IPS-NIHi7 (cell line): ENCODE measurements at regions not wholly inside any gene's neighbourhood (a gene's known extent, or its start where the extent isn't known, plus 50 kb on each side); places are given as distances from the start of the nearest gene placed in this dataset.

Experiments used
- DNase-seq: peaks from one replicate; pipeline ENCODE4 v3.0.0; 2012; ENCODE audit warnings: mixed read lengths; ENCODE audit errors: extremely low spot score

DNA sequence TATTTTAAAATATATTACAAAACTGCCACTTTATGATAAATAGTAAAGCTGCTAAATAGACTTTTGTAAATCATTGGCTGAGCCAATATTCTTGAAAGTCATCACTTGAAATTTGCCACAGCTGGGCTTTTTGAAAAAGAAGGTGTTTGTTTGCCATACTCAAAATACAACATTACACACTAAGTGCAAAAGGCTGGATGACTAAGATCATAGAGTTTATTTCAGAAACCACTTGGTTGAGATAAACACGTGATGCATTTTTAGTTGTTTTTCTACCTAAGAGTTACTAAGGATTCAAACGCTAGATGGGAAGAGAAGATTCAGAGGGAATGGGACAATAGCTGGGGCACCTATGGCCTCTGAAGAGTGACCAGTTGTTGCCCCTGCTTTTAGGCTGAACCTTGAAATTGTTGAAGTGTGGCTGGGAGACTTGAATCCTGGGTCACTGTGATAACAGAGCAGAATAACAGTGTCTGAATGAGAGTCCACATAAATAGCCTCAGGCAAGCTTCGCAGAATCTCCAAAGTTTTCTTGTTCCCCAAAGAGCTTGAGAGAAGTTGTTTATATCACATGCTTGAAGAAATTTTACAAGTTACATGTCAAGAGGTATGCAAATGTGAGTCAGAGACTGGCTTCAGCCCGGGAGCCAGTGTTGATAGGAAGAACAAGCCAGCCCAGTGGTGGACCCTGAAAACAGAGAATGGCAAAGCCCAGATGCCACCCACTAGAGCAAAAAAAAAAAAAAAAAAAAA, 409.8 kb downstream of the GPD2 start:
- DNase-seq, result no peak

DNA sequence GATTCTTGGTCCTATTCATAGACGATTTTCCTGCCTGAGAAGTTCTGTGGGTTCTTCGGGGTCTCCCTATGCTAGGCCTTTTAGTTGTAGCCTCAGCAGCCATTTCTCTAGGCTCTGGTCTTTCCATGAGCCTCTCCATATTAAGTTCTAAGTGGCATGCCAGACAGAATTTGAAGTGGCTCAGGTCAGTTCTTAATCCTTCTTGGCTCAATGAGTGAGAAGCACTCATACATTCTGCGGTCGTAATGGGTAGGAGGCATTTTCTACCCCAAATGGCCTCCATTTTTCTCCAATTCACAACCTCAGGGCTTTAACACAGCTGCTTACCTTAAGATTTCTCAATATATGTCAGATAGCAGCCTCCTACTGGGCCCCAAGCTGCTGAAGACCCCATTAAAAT, 405.3 kb upstream of the GALNT5 start:
- no peak for DNase-seq

DNA sequence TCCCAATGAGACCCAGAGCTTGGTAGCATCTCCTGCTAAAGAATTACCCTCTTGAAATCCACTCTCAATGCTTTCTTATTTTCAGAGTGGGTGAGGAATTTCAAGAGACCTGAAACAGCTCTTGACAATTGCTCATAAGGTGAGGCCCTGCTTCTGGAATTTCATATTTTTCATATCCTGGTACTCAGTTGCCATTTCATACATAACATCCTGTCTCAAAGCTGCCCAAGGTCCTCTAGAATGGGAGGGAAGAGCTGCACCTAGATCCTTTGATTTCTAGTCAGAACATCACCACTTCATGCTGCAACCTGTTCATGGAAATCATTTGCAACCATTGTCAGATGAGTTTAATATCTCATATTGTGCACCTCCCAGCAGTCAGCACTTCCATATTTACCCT, 404.8 kb upstream of the GALNT5 start:
- DNase-seq, result no peak

DNA sequence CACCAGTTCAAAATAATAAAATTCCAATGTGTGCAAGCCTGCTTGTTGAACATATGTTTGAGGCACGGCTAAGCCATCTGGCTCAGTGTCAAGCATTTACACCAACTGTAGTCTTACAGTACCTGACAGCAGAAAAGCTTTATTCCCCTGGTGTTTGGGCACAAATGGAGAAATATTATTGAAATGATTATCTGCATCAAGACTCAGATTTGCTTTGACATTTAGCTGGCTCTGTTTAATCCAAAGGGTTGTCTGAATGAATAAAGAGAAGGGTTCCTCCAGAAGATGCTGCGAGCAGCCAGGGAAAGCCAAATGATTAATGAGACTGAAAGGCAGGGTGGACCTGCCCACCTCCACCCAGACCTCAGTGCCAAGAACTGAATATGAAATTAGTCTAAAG, 393.2 kb upstream of the GALNT5 start:
- no peak for DNase-seq

GRCh38 chr2:156864753-156865152, 392.8 kb upstream of the GALNT5 start:
- DNase-seq, result no peak

- DNase-seq, result no peak
Measured at GRCh38 chr2:156867201-156867600, 390.3 kb upstream of the GALNT5 start.

GRCh38 chr2:156874707-156875106, 382.8 kb upstream of the GALNT5 start:
- DNase-seq, result no peak

- DNase-seq, result no peak
Measured at GRCh38 chr2:156883804-156884203, 373.7 kb upstream of the GALNT5 start.

- no peak for DNase-seq
Measured at GRCh38 chr2:156884216-156884615, 373.3 kb upstream of the GALNT5 start.

- DNase-seq, result no peak
Measured at GRCh38 chr2:156890529-156891148, 366.9 kb upstream of the GALNT5 start.

GRCh38 chr2:156891609-156892008, 365.9 kb upstream of the GALNT5 start:
- no peak for DNase-seq

DNA sequence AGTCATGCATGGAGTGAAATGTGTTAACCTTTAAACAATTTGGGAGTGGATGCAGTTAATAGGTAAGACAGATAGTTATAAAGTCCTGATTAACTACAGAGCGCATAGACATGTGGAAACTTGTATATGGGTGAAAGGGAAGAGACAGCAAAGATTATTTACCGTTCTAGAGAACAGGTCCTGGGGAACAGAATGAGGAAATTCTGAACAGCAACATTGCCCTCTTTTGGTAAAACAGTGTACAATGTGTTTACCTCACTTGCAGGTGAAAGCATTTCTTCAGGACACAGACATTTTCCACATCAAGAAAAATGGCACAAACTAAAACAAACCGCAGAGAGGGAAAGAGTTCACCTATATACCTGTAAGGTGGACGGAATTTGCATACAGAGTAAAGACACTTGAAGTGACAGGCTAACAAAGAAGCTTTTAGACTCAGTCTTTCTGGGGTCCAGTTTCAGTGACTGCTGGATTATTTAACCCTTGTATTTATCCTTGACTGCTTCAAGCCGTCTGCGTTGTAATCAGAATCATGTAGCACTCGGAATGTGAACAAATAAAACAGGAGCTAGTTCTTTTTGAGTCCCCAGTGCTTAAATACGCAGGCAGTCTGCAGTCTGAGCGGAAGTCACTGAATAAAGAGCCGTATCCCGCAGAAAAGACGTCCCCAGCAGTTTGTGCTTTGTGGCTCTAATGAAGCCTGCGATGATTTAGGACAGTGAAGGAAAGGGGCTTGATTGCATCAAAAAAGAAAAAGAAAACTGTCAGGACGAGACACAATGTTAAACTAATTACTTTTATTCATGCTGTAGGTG, 364.8 kb upstream of the GALNT5 start:
- DNase-seq, result peak; percentile 38

DNA sequence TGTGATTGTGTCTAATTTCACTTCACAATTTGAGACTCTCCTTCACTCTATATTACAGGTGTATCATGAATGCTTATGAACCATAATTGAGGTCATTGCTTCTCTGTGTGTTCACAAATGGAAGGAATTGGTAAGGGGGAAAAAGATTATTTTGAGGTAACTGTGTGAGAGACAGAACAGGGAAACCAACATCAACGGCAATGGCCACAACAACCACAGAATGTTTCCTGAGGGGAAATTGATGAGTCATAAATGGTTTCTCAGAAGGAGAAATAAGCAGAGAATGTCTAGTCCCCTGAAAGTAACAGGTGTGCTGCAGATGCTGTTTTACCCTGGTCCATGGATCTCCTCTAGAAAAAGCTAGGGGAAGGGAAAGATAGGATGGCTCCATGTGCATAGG, 361.2 kb upstream of the GALNT5 start:
- no peak for DNase-seq

- no peak for DNase-seq
Measured at GRCh38 chr2:156897548-156897947, 360.0 kb upstream of the GALNT5 start.

DNA sequence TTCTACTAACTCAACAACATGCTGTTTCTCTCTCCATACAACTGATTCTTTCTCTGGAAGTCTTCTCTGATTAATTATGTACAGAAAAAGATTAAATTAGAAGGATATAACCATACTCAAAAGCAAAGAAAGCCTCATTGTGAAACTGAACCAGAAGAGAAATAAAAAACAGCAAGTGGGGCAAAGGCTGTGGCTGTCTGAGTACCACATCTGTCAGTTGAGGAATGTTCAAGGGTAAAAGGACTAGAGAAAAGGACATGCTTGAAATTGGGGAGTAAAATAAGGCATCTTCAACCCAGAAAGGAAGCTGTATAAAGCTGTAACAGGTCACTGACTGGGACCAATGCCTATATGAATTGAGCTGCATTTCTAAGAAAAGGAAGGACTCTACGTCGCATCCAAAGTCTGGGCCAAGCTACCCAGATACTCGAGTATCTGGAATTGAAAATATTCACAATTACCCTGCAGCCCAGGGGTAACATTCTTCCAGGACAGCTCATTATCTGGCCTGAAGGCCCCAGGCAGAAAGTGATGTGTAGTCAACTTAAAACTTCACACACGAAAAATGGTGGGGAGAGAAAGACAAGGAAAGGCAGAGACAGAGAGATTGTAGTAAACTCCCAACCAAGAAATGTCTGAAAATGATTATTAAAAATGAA, 356.0 kb upstream of the GALNT5 start:
- DNase-seq, result no peak

DNA sequence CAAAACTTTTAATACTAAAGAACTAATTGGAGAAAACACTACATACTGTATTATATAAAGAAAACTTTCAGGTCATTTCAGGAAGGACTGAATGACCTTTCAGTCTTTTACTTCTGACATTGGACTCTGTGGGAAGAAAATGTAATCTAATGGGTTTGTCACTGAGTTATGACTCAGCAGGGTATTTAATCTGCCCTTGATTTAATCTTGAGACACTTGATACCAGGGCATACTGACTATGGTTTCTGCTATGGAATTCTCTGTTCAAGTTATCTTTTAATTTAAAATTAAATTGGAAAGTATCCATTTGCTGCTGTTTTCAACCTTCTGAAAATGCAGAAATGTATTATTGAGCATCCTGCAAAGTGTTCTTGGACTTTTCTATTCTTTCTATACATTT, 354.2 kb upstream of the GALNT5 start:
- no peak for DNase-seq

DNA sequence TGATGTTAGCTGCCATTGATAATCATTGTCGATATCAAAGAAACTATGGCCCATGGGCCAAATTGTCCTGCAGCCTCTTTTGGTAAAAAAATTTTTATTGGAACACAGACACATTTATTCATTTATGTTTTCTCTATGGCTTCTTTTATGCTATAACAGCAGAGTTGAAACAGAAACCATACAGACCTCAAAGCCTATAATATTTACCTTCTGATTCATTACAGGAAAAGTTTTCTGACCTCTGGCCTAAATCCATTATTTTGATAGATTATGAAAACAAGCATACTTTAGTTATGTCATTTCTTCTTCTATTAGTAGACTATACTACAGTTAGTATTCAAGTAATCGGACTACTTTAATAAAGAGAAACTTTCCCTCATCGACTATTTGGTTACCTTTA, 349.7 kb upstream of the GALNT5 start:
- no peak for DNase-seq

DNA sequence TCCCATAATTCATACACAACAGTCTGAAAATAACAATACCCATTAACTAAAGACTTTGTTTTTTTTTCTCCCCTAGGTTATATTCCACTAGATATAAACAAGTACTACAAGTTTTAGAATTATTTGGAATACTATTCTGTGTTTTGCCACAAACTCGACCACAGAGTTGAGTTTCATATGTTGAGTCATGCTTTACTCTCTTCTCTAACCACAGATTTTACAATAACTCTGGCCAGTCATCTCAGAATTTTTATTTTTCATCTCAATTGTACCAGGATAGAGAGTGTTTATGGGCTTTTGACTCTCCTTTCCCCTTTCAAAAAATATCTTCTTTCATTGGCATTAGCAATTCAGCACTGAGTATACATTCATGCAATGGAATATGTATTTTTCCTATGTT, 348.7 kb upstream of the GALNT5 start:
- no peak for DNase-seq

GRCh38 chr2:156909983-156910382, 347.5 kb upstream of the GALNT5 start:
- DNase-seq, result no peak

GRCh38 chr2:156915332-156915731, 342.2 kb upstream of the GALNT5 start:
- DNase-seq, result no peak

GRCh38 chr2:156918410-156918809, 339.1 kb upstream of the GALNT5 start:
- peak; percentile 18 for DNase-seq

GRCh38 chr2:156930423-156930822, 327.1 kb upstream of the GALNT5 start:
- DNase-seq, result no peak
